GM13977 (cell line): ENCODE measurements at regions not wholly inside any gene's neighbourhood (a gene's known extent, or its start where the extent isn't known, plus 50 kb on each side); places are given as distances from the start of the nearest gene placed in this dataset.

Experiments
- DNase-seq: peaks from one replicate; pipeline ENCODE4 v3.0.0; 2012; ENCODE audit warnings: low spot score
- CTCF ChIP-seq: IDR thresholded peaks from 2 replicates; pipeline ENCODE4 v1.5.1; 2012; ENCODE audit warnings: mild to moderate bottlenecking, control low read depth; ENCODE audit not compliant: insufficient read depth; ENCODE audit errors: extremely low read depth, missing control alignments
- in situ Hi-C: fragments of 300-500 bp; cut with MboI; formaldehyde crosslinking; loops from one replicate; pipeline ENCODE4 v1.12.0; 2022; ENCODE audit warnings: low sequenced_read_pairs, low pct_unique_long_range_greater_than_20kb, mixed read lengths, inconsistent platforms; ENCODE audit not compliant: unreplicated experiment

GRCh38 chr20:24868396-24868927 lies 80.6 kb upstream of the CST7 start:
- in situ Hi-C loops = no loop called here
- no peak for TF ChIP-seq CTCF
- no peak for DNase-seq

GRCh38 chr20:24868959-24869358 lies 80.1 kb upstream of the CST7 start:
- in situ Hi-C loops = no loop called here

GRCh38 chr20:24870057-24870456 lies 79.0 kb upstream of the CST7 start:
- no peak for DNase-seq
- TF ChIP-seq CTCF = no peak
- in situ Hi-C loops = no loop called here

More at GRCh38 chr20:24868959-24869358, 80.1 kb upstream of the CST7 start:
- DNase-seq = no peak
- no peak for TF ChIP-seq CTCF

GRCh38 chr20:24870881-24871280 lies 78.2 kb upstream of the CST7 start:
- no peak for TF ChIP-seq CTCF
- DNase-seq = no peak
- in situ Hi-C loops = no loop called here

- in situ Hi-C loops = no loop called here
- no peak for DNase-seq
- no peak for TF ChIP-seq CTCF
Measured at GRCh38 chr20:24871480-24872213, 77.4 kb upstream of the CST7 start.

GRCh38 chr20:24872291-24873024 lies 76.6 kb upstream of the CST7 start:
- no peak for TF ChIP-seq CTCF
- in situ Hi-C loops = no loop called here

More at GRCh38 chr20:24872291-24873024, 76.6 kb upstream of the CST7 start:
- no peak for DNase-seq
